CD1c-positive myeloid dendritic cell (primary cell): ENCODE measurements at regions not wholly inside any gene's neighbourhood (a gene's known extent, or its start where the extent isn't known, plus 50 kb on each side); places are given as distances from the start of the nearest gene placed in this dataset.

Experiments used
- DNase-seq: peaks from one replicate; pipeline ENCODE4 v3.0.0-alpha.2; 2016; ENCODE audit errors: extremely low spot score

DNA sequence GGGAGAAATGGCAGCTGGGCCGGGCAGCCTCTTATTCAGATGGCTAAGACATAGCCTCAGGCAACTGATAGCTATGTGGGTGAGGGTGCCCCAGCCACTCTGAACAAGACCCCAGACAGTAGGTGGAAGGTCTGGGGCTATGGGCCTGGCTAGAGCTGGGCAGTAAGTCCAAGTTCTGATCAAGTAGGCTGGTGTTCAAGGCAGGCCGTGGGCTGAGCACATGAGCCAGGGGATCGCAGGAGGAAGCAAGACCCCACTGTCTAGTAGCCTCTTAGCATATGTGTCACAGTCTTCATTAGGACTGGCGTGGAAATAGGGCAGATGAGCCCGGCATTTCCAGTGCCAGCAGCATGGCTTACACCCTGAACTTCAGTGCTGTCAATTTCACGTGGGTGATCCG lies 192.1 kb downstream of the ADAMTS15 start:
- DNase-seq = no peak

GRCh38 chr11:130641876-130642275 lies 193.4 kb downstream of the ADAMTS15 start:
- DNase-seq = no peak

DNA sequence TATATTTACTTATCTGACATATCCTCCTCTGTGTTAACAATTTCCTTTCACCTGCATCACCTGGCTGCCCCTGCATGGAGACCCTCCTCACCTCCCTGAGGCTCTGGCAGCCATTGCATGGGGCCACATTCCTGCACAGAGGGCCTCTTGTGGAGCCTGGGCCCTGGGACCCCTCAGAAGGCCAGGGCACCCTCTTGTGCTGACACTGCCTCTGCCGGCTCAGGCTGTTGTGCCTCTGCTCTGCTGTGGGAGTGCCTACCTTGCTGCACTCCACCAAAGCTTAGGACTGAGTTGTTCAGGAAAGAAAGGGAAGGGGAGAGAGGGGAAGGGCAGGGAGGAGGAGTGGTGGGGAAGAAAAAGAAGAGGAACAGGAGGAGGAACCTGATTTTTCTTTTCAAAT lies 194.5 kb downstream of the ADAMTS15 start:
- no peak for DNase-seq

DNA sequence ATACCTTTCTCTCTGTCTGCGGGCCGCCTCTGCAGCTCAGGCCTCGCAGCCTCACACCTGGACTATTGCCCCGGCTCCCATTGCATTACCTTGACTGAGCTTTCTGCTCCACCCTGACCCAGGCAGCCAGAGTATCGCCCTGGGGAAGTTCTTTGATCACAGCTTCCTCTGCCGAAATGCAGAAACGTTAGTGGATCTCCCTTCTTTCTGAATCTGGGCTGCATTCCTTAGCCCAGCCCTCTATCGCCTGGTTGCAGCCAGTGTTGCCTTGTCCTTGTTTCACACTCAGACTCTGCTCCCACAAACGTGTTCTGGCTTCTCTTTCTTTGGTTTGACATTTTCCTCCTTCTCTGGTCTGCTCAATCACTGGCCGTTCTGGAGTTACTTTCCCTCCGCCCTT lies 195.7 kb downstream of the ADAMTS15 start:
- no peak for DNase-seq

- no peak for DNase-seq
Observed at GRCh38 chr11:130645164-130645842, 196.9 kb downstream of the ADAMTS15 start.

DNA sequence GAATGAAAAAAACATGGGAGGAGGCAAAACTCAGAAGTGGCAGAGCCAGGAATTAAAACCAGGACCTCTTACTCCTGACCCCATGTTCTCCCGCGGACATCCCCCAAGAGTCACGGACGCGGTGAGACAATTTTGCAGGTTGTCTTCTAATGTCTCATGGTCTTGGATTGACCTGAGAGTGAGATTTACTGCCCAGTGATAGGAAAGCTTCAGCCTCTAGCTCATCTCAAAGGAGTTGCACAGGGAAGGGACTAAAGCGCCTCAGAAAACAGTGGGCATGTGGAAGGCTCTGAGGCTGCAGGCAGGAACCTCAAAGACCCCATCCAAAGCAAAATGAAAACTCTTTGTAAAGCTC lies 197.4 kb downstream of the ADAMTS15 start:
- DNase-seq = no peak

DNA sequence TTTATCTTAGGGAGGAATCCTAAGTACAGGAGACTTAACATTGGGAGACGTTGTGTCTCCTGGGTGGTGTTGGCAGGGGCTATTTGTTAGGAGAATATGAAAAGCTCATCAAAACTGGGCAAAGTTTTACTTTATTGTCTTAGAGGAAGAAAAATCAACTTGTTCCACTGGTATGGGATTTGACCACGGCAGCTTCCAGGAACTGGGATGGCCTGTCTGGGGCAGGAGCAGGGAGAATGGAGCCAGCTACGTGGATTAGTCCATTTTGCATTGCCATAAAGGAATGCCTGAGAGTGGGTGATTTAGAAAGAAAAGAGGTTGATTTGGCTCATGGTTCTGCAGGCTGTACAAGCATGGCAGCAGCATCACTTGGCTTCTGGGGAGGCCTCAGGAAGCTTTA lies 198.4 kb downstream of the ADAMTS15 start:
- no peak for DNase-seq

GRCh38 chr11:130647371-130647770 lies 198.9 kb downstream of the ADAMTS15 start:
- no peak for DNase-seq

GRCh38 chr11:130649801-130650200 lies 201.4 kb downstream of the ADAMTS15 start:
- DNase-seq = no peak

DNA sequence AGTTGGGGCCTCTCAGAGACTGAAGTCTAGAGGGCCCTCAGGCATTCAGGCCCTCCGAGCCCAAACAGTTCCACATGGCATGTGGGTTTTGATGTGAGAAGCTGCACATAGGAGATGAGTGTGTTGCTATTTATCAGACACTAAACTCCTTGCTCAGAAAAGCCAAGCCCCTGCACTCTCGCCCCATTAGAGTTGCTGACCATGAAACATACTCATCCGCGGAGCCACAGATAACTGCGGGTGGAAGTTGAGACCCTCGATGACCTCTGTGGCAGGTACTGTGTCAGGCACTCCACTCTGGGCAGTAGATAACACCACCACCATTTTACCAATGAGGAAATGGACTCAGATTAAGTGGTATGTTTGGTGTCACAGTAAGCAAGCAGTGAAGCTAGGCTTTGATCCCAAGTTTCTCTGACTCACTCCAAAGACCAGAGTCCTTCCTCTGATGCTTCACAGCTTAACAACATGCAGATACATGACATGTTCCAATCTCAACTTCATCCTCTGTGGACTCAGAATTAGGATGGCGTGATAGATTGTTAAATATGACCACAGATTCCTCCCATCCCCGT lies 202.1 kb downstream of the ADAMTS15 start:
- DNase-seq = no peak

DNA sequence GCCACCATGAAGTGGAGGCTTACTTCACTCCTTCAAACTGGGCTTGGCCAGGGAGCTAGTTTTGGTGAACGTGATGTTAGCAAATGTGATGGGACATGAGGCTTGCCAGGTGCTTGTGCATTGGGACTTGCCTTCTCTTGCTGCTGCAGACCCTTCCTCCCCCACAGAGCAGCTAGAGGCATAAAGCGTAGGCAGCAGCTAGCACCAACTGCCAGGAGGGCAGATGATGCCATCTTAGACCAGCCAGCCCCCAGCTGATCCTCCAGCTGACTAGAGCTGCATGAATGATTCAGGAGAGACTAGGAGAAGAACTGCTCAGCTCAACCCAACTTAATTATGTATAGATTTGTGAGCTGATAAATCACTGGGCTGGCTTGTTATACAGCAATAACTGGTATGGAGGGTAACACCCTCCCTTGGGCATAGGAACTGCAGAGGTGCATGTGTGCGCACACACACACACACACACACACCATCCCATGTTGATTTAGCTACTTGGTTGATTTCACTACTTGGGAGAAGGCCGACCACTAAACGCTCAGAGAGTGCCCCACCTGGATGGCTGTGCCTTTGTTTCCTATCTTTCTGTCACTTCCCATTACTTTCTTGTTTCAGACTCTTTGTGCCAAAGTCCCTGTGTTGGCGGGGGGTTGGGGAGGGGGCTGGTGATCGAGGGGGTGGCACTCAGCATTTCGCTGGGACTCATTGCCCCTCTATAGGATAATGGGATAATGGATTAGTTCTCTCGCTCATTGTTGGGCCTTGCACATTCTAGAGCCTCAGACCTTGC lies 202.8 kb downstream of the ADAMTS15 start:
- DNase-seq = no peak

GRCh38 chr11:130652671-130653335 lies 204.4 kb downstream of the ADAMTS15 start:
- no peak for DNase-seq

GRCh38 chr11:130653838-130654636 lies 205.6 kb downstream of the ADAMTS15 start:
- no peak for DNase-seq

DNA sequence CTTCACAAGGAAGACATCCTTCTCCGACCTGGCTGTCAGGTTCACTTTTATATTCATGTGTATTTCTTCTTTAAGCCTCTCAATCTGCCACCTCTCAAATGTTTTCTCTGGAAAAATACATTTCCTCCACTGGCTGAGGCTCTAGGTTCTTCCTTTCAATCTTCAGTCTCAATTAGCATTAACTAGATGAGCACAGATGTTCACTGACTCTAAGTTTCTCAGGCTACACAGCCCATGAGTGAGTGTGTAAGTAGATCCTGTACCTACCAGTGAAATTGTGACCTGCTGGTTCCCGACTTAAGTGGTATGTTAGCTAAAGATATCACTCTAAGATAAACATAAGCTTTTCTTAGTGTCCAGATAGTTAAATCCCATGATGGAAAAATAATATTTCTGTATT lies 206.9 kb downstream of the ADAMTS15 start:
- DNase-seq = no peak

DNA sequence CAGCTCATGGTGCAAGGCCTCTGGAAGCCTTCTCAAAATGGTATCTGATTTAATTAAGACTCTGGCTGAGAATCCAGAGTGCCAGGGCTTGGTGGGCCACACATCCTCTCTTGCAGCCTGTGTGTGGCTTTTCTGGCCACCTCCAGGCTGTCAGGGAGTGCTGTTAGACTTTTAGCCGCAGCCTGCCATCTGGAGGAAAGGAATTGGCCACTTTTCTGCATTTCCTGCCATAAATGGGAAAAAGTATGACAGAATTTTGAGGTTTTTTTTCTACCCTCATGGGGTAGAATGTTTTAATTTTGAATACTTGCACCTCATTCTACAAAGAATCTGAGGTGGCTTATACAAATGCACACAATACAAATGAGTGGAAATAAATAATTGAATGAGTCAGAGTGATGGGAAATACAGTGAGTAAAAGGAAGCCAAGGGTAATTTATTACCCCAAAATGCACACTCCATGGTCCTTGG lies 218.4 kb downstream of the ADAMTS15 start:
- no peak for DNase-seq

GRCh38 chr11:130668751-130669150 lies 220.3 kb downstream of the ADAMTS15 start:
- no peak for DNase-seq

GRCh38 chr11:130670200-130670599 lies 221.8 kb downstream of the ADAMTS15 start:
- no peak for DNase-seq

GRCh38 chr11:130671801-130672700 lies 223.6 kb downstream of the ADAMTS15 start:
- DNase-seq = no peak

- no peak for DNase-seq
Observed at GRCh38 chr11:130672911-130673310, 224.5 kb downstream of the ADAMTS15 start.

GRCh38 chr11:130673698-130674097 lies 225.3 kb downstream of the ADAMTS15 start:
- DNase-seq = no peak
